Psoas muscle (tissue), 7 donors: ENCODE measurements at regions not wholly inside any gene's neighbourhood (a gene's known extent, or its start where the extent isn't known, plus 50 kb on each side); places are given as distances from the start of the nearest gene placed in this dataset.
"Not testable (repeated sequence)": the region's sequence is repeated elsewhere in the genome, so short reads cannot be mapped to it uniquely, and the experiment has no call there.

Experiments used
- ATAC-seq, 4 donors: fragments of 200-7000 bp; cut with Tn5 transposase; one replicate each; pipeline ENCODE4 v1.9.1; 2020; ENCODE audit warnings: moderate library complexity in 3 of 4, mild to moderate bottlenecking in 2 of 4
- DNase-seq, 2 donors: peaks; one replicate each; pipeline ENCODE4 v3.0.0-alpha.2; 2020
- H3K27ac ChIP-seq: fragments of 200-600 bp; one replicate; pipeline ENCODE4 v1.8.0; 2022
- H3K27me3 ChIP-seq, 3 donors: fragments of 200-600 bp in 1 of 3; one replicate each; pipeline versions ENCODE4 v1.6.1 to v1.8.0; 2013 to 2022; ENCODE audit warnings: low read length in 2 of 3, mild to moderate bottlenecking in 2 of 3, moderate library complexity in 1 of 3; ENCODE audit not compliant: insufficient read depth in 3 of 3
- H3K36me3 ChIP-seq, 2 donors: fragments of 200-600 bp in 1 of 2; one replicate each; pipeline versions ENCODE4 v1.6.1 to v1.8.0; 2013 to 2022; ENCODE audit warnings: low read depth in 1 of 2, mild to moderate bottlenecking in 1 of 2, moderate library complexity in 1 of 2; ENCODE audit not compliant: insufficient read depth in 1 of 2
- H3K4me1 ChIP-seq: fragments of 200-600 bp; one replicate; pipeline ENCODE4 v1.8.0; 2022
- H3K4me3 ChIP-seq: fragments of 200-600 bp; one replicate; pipeline ENCODE4 v1.8.0; 2022; ENCODE audit warnings: mild to moderate bottlenecking
- H3K9me3 ChIP-seq: fragments of 200-600 bp; one replicate; pipeline ENCODE4 v1.8.0; 2022
- CTCF ChIP-seq: fragments of 200-600 bp; IDR thresholded peaks from one replicate; pipeline ENCODE4 v1.8.0; 2022; ENCODE audit warnings: antibody characterized with exemption
- whole genome bisulfite sequencing, 3 donors: extraction: QIAGEN DNeasy Blood & Tissue Kit; methylation state at CpG; one replicate each; pipeline versions ENCODE4 v1.1.6 to v1.1.7; 2013; 5-methylcytosine and 5-hydroxymethylcytosine counted together
- intact Hi-C, 2 donors: fragments of 100-400 bp; cut with DNase I; formaldehyde crosslinking; loops; one replicate each; pipeline versions ENCODE4 v1.11.0 to v1.14.2; 2022
- donor health status: healthy with polysubstance abuse.
- donor health status: DM: no; HTN: no; CAD: no; lungs with moderate emphysema.
- donor health status: Bipolar disorder and iron deficiency.
- donor health status: healthy.
- donor health status: DM: yes; HTN: yes; CAD: no.
- donor health status: DM: no; HTN: no; CAD: no.
- donor health status: DM: yes; HTN: yes; CAD: no.

GRCh38 chr18:38174594-38174993 is 609.0 kb upstream of the CELF4 start:
- Histone ChIP-seq H3K4me3 (no peak overlapping the region), H3K9me3 (no peaks in the 10 kb centered on the region), H3K36me3 (no peaks in the 10 kb centered on the region), H3K4me1 (no peaks in the 10 kb centered on the region), H3K27ac (no peak overlapping the region), H3K27me3 (no peaks in the 10 kb centered on the region)
- no peak for TF ChIP-seq CTCF
- ATAC-seq (no peak), DNase-seq (no peak)
- 50 to 55% (median 53%) methylated on average over 3 of the region's 3 CpGs for WGBS, 3 donors
- intact Hi-C loops, result loop anchor here in 1 of 2 donors (2.0 kb wide), 1 partner anchor 58 kb away; no protein-coding TSS in a partner anchor

- 81 to 94% (median 87%) methylated on average over 1 of the region's 1 CpG for WGBS, 3 donors
- no peak overlapping the region for H3K27ac ChIP-seq
- H3K4me1 ChIP-seq, result no peaks in the 10 kb centered on the region
- intact Hi-C loops, result loop anchor here in 1 of 2 donors (2.0 kb wide), 1 partner anchor 57 kb away; no protein-coding TSS in a partner anchor
- ATAC-seq (no peak), DNase-seq (no peak)
- no peaks in the 10 kb centered on the region for H3K36me3 ChIP-seq
- H3K4me3 ChIP-seq, result no peak overlapping the region
- no peaks in the 10 kb centered on the region for H3K27me3 ChIP-seq
- no peak for TF ChIP-seq CTCF
- no peaks in the 10 kb centered on the region for H3K9me3 ChIP-seq
Measured at GRCh38 chr18:38174173-38174572, 608.6 kb upstream of the CELF4 start.

GRCh38 chr18:38170845-38171244 is 605.2 kb upstream of the CELF4 start:
- intact Hi-C loops, result no loop called here
- no peak overlapping the region for H3K4me3 ChIP-seq
- ATAC-seq (no peak), DNase-seq (no peak)
- no peak overlapping the region for H3K27ac ChIP-seq
- no peak for TF ChIP-seq CTCF
- H3K27me3 ChIP-seq, result no peaks in the 10 kb centered on the region
- no peaks in the 10 kb centered on the region for H3K36me3 ChIP-seq
- no peaks in the 10 kb centered on the region for H3K4me1 ChIP-seq
- H3K9me3 ChIP-seq, result no peaks in the 10 kb centered on the region

GRCh38 chr18:38167623-38168022 is 602.0 kb upstream of the CELF4 start:
- WGBS, 3 donors, result 80 to 85% (median 83%) methylated on average over 2 of the region's 2 CpGs
- Histone ChIP-seq H3K4me1 (no peaks in the 10 kb centered on the region), H3K27me3 (no peaks in the 10 kb centered on the region), H3K4me3 (no peak overlapping the region), H3K27ac (no peak overlapping the region), H3K9me3 (no peaks in the 10 kb centered on the region), H3K36me3 (no peaks in the 10 kb centered on the region)
- no peak for TF ChIP-seq CTCF
- no peak for ATAC-seq
- intact Hi-C loops, result no loop called here
- no peak for DNase-seq

GRCh38 chr18:38153116-38153515 is 587.5 kb upstream of the CELF4 start:
- DNase-seq, H3K27me3 ChIP-seq, H3K36me3 ChIP-seq, H3K9me3 ChIP-seq, H3K4me3 ChIP-seq, intact Hi-C loops, H3K4me1 ChIP-seq, H3K27ac ChIP-seq, ATAC-seq: not testable (repeated sequence)
